ENCODE measurements at regions not wholly inside any gene's neighbourhood (a gene's known extent, or its start where the extent isn't known, plus 50 kb on each side); places are given as distances from the start of the nearest gene placed in this dataset.

DNA sequence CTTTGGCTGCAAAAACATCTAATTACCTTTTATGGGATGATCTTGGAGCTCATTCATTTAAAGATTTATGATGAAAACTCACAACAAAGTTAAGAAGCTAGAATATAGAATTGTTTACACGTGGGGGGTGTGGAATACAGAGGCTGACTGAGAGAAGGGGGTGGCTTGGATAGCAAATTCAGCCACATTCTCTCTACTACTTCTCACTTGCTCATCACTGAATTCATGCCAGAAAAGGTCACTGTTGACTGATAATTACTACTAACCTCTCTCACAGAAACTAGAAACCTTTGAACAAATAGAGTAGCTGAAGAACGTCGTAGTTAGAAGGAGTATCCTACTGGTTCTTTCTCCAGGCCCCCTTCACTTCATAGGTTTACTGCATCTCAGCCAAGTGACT lies 808.2 kb downstream of the BRINP1 start:
- Mint-ChIP-seq H3K27ac (ENCODE audit: unreplicated experiment) (no peak overlapping the region), H3K27me3 (ENCODE audit: insufficient read depth, unreplicated experiment) (peaks cover 10% of the 10 kb centered on the region), H3K4me3 (ENCODE audit: unreplicated experiment) (no peak overlapping the region), H3K4me1 (ENCODE audit: low read depth, unreplicated experiment) (no peaks in the 10 kb centered on the region), H3K36me3 (ENCODE audit: insufficient read depth, unreplicated experiment) (no peaks in the 10 kb centered on the region), H3K9me3 (ENCODE audit: unreplicated experiment) (peaks cover 7% of the 10 kb centered on the region)
- H3K27me3 ChIP-seq (replicated peaks; ENCODE audit: control insufficient read depth, insufficient read depth, low read length), result no peaks in the 10 kb centered on the region
- no peaks in the 10 kb centered on the region for H3K9me3 ChIP-seq
- H3K4me1 ChIP-seq, result no peaks in the 10 kb centered on the region
- no peaks in the 10 kb centered on the region for H3K36me3 ChIP-seq (ENCODE audit: control insufficient read depth, insufficient read depth, low read length)
- intact Hi-C loops (cut with micrococcal nuclease; ENCODE audit: unreplicated experiment), result no loop called here
- DNase-seq, result no peak
- H3K4me3 ChIP-seq (ENCODE audit: low read depth, low read length), result no peak overlapping the region
- BruUV-seq (replicated peaks), result no TSS peak
- TF ChIP-seq, protein P1, sequence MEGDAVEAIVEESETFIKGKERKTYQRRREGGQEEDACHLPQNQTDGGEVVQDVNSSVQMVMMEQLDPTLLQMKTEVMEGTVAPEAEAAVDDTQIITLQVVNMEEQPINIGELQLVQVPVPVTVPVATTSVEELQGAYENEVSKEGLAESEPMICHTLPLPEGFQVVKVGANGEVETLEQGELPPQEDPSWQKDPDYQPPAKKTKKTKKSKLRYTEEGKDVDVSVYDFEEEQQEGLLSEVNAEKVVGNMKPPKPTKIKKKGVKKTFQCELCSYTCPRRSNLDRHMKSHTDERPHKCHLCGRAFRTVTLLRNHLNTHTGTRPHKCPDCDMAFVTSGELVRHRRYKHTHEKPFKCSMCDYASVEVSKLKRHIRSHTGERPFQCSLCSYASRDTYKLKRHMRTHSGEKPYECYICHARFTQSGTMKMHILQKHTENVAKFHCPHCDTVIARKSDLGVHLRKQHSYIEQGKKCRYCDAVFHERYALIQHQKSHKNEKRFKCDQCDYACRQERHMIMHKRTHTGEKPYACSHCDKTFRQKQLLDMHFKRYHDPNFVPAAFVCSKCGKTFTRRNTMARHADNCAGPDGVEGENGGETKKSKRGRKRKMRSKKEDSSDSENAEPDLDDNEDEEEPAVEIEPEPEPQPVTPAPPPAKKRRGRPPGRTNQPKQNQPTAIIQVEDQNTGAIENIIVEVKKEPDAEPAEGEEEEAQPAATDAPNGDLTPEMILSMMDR (IDR thresholded peaks at IDR 0.05; ENCODE audit: insufficient read depth in 1 of 2, low read depth in 1 of 2, low read length in 1 of 2, severe bottlenecking in 1 of 2, unreplicated experiment in 1 of 2), result no peak
- CTCF ChIA-PET, result no interaction called here
- POLR2A ChIA-PET, result no interaction called here

DNA sequence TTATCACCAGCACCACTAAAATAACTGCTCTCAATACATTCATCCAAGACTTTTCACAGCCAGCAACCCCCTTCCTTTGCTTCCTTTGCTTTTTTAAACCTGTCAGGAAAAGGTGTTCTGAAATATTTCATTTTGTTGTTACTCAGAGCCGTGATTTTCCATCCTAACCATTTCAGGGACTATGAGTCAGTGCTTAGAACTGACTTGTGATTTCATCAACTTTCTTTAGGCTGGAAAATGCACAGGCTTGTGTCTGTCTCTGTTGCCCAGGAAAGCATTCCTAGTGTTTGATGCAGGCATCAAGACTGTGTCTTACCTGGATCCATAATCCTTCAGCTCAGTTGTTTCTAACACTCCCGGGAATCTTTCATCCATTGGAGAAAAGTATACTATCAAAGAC lies 805.6 kb downstream of the BRINP1 start:
- ChIA-PET POLR2A (no interaction called here), CTCF (no interaction called here)
- intact Hi-C loops (cut with micrococcal nuclease; ENCODE audit: unreplicated experiment), result no loop called here
- peaks cover 10% of the 10 kb centered on the region for H3K27me3 Mint-ChIP-seq (ENCODE audit: insufficient read depth, unreplicated experiment)
- no peaks in the 10 kb centered on the region for H3K36me3 Mint-ChIP-seq (ENCODE audit: insufficient read depth, unreplicated experiment)
- no TSS peak for BruUV-seq (replicated peaks)
- no peak overlapping the region for H3K4me3 Mint-ChIP-seq (ENCODE audit: unreplicated experiment)
- no peak overlapping the region for H3K4me3 ChIP-seq (ENCODE audit: low read depth, low read length)
- H3K27ac Mint-ChIP-seq (ENCODE audit: unreplicated experiment), result no peak overlapping the region
- TF ChIP-seq, protein P1 (IDR thresholded peaks at IDR 0.05; ENCODE audit: insufficient read depth in 1 of 2, low read depth in 1 of 2, low read length in 1 of 2, severe bottlenecking in 1 of 2, unreplicated experiment in 1 of 2), result no peak
- H3K9me3 Mint-ChIP-seq (ENCODE audit: unreplicated experiment), result no peaks in the 10 kb centered on the region
- no peak for DNase-seq
- no peaks in the 10 kb centered on the region for H3K9me3 ChIP-seq
- H3K27me3 ChIP-seq (replicated peaks; ENCODE audit: control insufficient read depth, insufficient read depth, low read length), result no peaks in the 10 kb centered on the region
- H3K4me1 ChIP-seq, result no peaks in the 10 kb centered on the region
- no peaks in the 10 kb centered on the region for H3K36me3 ChIP-seq (ENCODE audit: control insufficient read depth, insufficient read depth, low read length)
- H3K4me1 Mint-ChIP-seq (ENCODE audit: low read depth, unreplicated experiment), result no peaks in the 10 kb centered on the region

DNA sequence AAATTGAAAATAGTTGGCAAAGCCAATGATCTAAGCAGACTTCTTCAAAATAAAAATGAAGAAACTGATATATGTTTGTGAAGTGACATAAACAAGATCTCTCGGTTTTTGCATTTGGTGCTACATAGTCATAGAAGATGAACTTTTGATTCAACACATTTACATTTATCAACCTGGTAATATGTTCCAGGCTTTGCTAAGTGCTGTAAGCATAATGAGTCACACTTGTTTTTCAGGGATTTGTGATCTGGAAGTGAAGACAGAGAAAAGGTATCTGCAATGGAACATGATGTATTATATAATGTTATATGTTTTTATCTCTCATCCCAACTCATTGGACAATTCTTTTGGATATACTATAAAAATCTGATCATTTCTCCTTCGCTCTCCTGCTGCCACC lies 801.4 kb downstream of the BRINP1 start:
- no peaks in the 10 kb centered on the region for H3K9me3 ChIP-seq
- Mint-ChIP-seq H3K9me3 (ENCODE audit: unreplicated experiment) (no peaks in the 10 kb centered on the region), H3K4me3 (ENCODE audit: unreplicated experiment) (no peak overlapping the region), H3K36me3 (ENCODE audit: insufficient read depth, unreplicated experiment) (no peaks in the 10 kb centered on the region), H3K27ac (ENCODE audit: unreplicated experiment) (no peak overlapping the region), H3K27me3 (ENCODE audit: insufficient read depth, unreplicated experiment) (peaks cover 5% of the 10 kb centered on the region), H3K4me1 (ENCODE audit: low read depth, unreplicated experiment) (no peaks in the 10 kb centered on the region)
- POLR2A ChIA-PET, result no interaction called here
- CTCF ChIA-PET, result no interaction called here
- H3K4me3 ChIP-seq (ENCODE audit: low read depth, low read length), result no peak overlapping the region
- no peaks in the 10 kb centered on the region for H3K27me3 ChIP-seq (replicated peaks; ENCODE audit: control insufficient read depth, insufficient read depth, low read length)
- intact Hi-C loops (cut with micrococcal nuclease; ENCODE audit: unreplicated experiment), result no loop called here
- no peaks in the 10 kb centered on the region for H3K36me3 ChIP-seq (ENCODE audit: control insufficient read depth, insufficient read depth, low read length)
- TF ChIP-seq, protein P1 (IDR thresholded peaks at IDR 0.05; ENCODE audit: insufficient read depth in 1 of 2, low read depth in 1 of 2, low read length in 1 of 2, severe bottlenecking in 1 of 2, unreplicated experiment in 1 of 2), result no peak
- no peak for DNase-seq
- no peaks in the 10 kb centered on the region for H3K4me1 ChIP-seq
- no TSS peak for BruUV-seq (replicated peaks)

Measured in Caco-2 (cell line).